ENCODE measurements at regions not wholly inside any gene's neighbourhood (a gene's known extent, or its start where the extent isn't known, plus 50 kb on each side); places are given as distances from the start of the nearest gene placed in this dataset.

GRCh38 chr6:23224540-23224939 lies 655.2 kb downstream of the HDGFL1 start:
- H3K36me3 ChIP-seq (ENCODE audit: control insufficient read depth, insufficient read depth, low read length): no peaks in the 10 kb centered on the region
- no peaks in the 10 kb centered on the region for H3K9me3 ChIP-seq (ENCODE audit: control insufficient read depth, low read depth, low read length)
- no peak overlapping the region for H3K27ac ChIP-seq (ENCODE audit: low read length)
- no peaks in the 10 kb centered on the region for H3K4me1 ChIP-seq (ENCODE audit: control insufficient read depth, insufficient read depth, low read length)
- 86% methylated on average over 1 of the region's 1 CpG for WGBS (ENCODE audit: insufficient coverage, low lambda C conversion rate)
- DNase-seq: no peak
- H3K4me3 ChIP-seq (ENCODE audit: low read length): no peak overlapping the region
- H3K27me3 ChIP-seq (ENCODE audit: control insufficient read depth, insufficient read depth, low read length): no peaks in the 10 kb centered on the region

- WGBS (ENCODE audit: insufficient coverage, low lambda C conversion rate): no CpG with 5 or more reads among the region's 11 CpGs
- Histone ChIP-seq H3K36me3 (ENCODE audit: control insufficient read depth, insufficient read depth, low read length) (no peaks in the 10 kb centered on the region), H3K9me3 (ENCODE audit: control insufficient read depth, low read depth, low read length) (no peaks in the 10 kb centered on the region), H3K4me3 (ENCODE audit: low read length) (no peak overlapping the region), H3K27ac (ENCODE audit: low read length) (no peak overlapping the region), H3K27me3 (ENCODE audit: control insufficient read depth, insufficient read depth, low read length) (no peaks in the 10 kb centered on the region), H3K4me1 (ENCODE audit: control insufficient read depth, insufficient read depth, low read length) (no peaks in the 10 kb centered on the region)
- DNase-seq: no peak
These were observed 659.2 kb downstream of the HDGFL1 start for GRCh38 chr6:23228439-23229024.

- no peaks in the 10 kb centered on the region for H3K36me3 ChIP-seq (ENCODE audit: control insufficient read depth, insufficient read depth, low read length)
- H3K4me1 ChIP-seq (ENCODE audit: control insufficient read depth, insufficient read depth, low read length): no peaks in the 10 kb centered on the region
- H3K27me3 ChIP-seq (ENCODE audit: control insufficient read depth, insufficient read depth, low read length): no peaks in the 10 kb centered on the region
- no peak overlapping the region for H3K27ac ChIP-seq (ENCODE audit: low read length)
- H3K9me3 ChIP-seq (ENCODE audit: control insufficient read depth, low read depth, low read length): no peaks in the 10 kb centered on the region
- H3K4me3 ChIP-seq (ENCODE audit: low read length): no peak overlapping the region
- DNase-seq: no peak
- 100% methylated on average over 1 of the region's 5 CpGs for WGBS (ENCODE audit: insufficient coverage, low lambda C conversion rate)
These were observed 674.5 kb downstream of the HDGFL1 start for GRCh38 chr6:23243854-23244253.

GRCh38 chr6:23244300-23244699 lies 674.9 kb downstream of the HDGFL1 start:
- Histone ChIP-seq H3K36me3 (ENCODE audit: control insufficient read depth, insufficient read depth, low read length) (no peaks in the 10 kb centered on the region), H3K27me3 (ENCODE audit: control insufficient read depth, insufficient read depth, low read length) (no peaks in the 10 kb centered on the region), H3K27ac (ENCODE audit: low read length) (no peak overlapping the region), H3K4me1 (ENCODE audit: control insufficient read depth, insufficient read depth, low read length) (no peaks in the 10 kb centered on the region), H3K4me3 (ENCODE audit: low read length) (no peak overlapping the region), H3K9me3 (ENCODE audit: control insufficient read depth, low read depth, low read length) (no peaks in the 10 kb centered on the region)
- no peak for DNase-seq

GRCh38 chr6:23245572-23245971 lies 676.2 kb downstream of the HDGFL1 start:
- Histone ChIP-seq H3K36me3 (ENCODE audit: control insufficient read depth, insufficient read depth, low read length) (no peaks in the 10 kb centered on the region), H3K27me3 (ENCODE audit: control insufficient read depth, insufficient read depth, low read length) (no peaks in the 10 kb centered on the region), H3K4me1 (ENCODE audit: control insufficient read depth, insufficient read depth, low read length) (no peaks in the 10 kb centered on the region), H3K9me3 (ENCODE audit: control insufficient read depth, low read depth, low read length) (no peaks in the 10 kb centered on the region), H3K4me3 (ENCODE audit: low read length) (no peak overlapping the region), H3K27ac (ENCODE audit: low read length) (no peak overlapping the region)
- no peak for DNase-seq

- H3K27me3 ChIP-seq (ENCODE audit: control insufficient read depth, insufficient read depth, low read length): no peaks in the 10 kb centered on the region
- no peaks in the 10 kb centered on the region for H3K9me3 ChIP-seq (ENCODE audit: control insufficient read depth, low read depth, low read length)
- no peaks in the 10 kb centered on the region for H3K36me3 ChIP-seq (ENCODE audit: control insufficient read depth, insufficient read depth, low read length)
- H3K4me1 ChIP-seq (ENCODE audit: control insufficient read depth, insufficient read depth, low read length): no peaks in the 10 kb centered on the region
- 96% methylated on average over 3 of the region's 4 CpGs for WGBS (ENCODE audit: insufficient coverage, low lambda C conversion rate)
- no peak overlapping the region for H3K4me3 ChIP-seq (ENCODE audit: low read length)
- H3K27ac ChIP-seq (ENCODE audit: low read length): no peak overlapping the region
- no peak for DNase-seq
These were observed 677.5 kb downstream of the HDGFL1 start for GRCh38 chr6:23246896-23247295.

GRCh38 chr6:23250556-23250955 lies 681.2 kb downstream of the HDGFL1 start:
- Histone ChIP-seq H3K4me1 (ENCODE audit: control insufficient read depth, insufficient read depth, low read length) (no peaks in the 10 kb centered on the region), H3K9me3 (ENCODE audit: control insufficient read depth, low read depth, low read length) (no peaks in the 10 kb centered on the region), H3K36me3 (ENCODE audit: control insufficient read depth, insufficient read depth, low read length) (no peaks in the 10 kb centered on the region), H3K27ac (ENCODE audit: low read length) (no peak overlapping the region), H3K4me3 (ENCODE audit: low read length) (no peak overlapping the region), H3K27me3 (ENCODE audit: control insufficient read depth, insufficient read depth, low read length) (no peaks in the 10 kb centered on the region)
- no peak for DNase-seq
- 88% methylated on average over 1 of the region's 2 CpGs for WGBS (ENCODE audit: insufficient coverage, low lambda C conversion rate)

GRCh38 chr6:23262864-23263263 lies 693.5 kb downstream of the HDGFL1 start:
- Histone ChIP-seq H3K27ac (ENCODE audit: low read length) (no peak overlapping the region), H3K9me3 (ENCODE audit: control insufficient read depth, low read depth, low read length) (no peaks in the 10 kb centered on the region), H3K27me3 (ENCODE audit: control insufficient read depth, insufficient read depth, low read length) (no peaks in the 10 kb centered on the region), H3K4me1 (ENCODE audit: control insufficient read depth, insufficient read depth, low read length) (no peaks in the 10 kb centered on the region), H3K4me3 (ENCODE audit: low read length) (no peak overlapping the region), H3K36me3 (ENCODE audit: control insufficient read depth, insufficient read depth, low read length) (no peaks in the 10 kb centered on the region)
- DNase-seq: no peak
- 100% methylated on average over 1 of the region's 2 CpGs for WGBS (ENCODE audit: insufficient coverage, low lambda C conversion rate)

GRCh38 chr6:23265270-23265669 lies 695.9 kb downstream of the HDGFL1 start:
- 96% methylated on average over 4 of the region's 7 CpGs for WGBS (ENCODE audit: insufficient coverage, low lambda C conversion rate)
- Histone ChIP-seq H3K27ac (ENCODE audit: low read length) (no peak overlapping the region), H3K36me3 (ENCODE audit: control insufficient read depth, insufficient read depth, low read length) (no peaks in the 10 kb centered on the region), H3K4me1 (ENCODE audit: control insufficient read depth, insufficient read depth, low read length) (no peaks in the 10 kb centered on the region), H3K27me3 (ENCODE audit: control insufficient read depth, insufficient read depth, low read length) (no peaks in the 10 kb centered on the region), H3K4me3 (ENCODE audit: low read length) (no peak overlapping the region), H3K9me3 (ENCODE audit: control insufficient read depth, low read depth, low read length) (no peaks in the 10 kb centered on the region)
- DNase-seq: no peak

GRCh38 chr6:23266536-23266935 lies 697.2 kb downstream of the HDGFL1 start:
- WGBS (ENCODE audit: insufficient coverage, low lambda C conversion rate): 100% methylated on average over 1 of the region's 7 CpGs
- no peak overlapping the region for H3K4me3 ChIP-seq (ENCODE audit: low read length)
- DNase-seq: no peak
- no peaks in the 10 kb centered on the region for H3K9me3 ChIP-seq (ENCODE audit: control insufficient read depth, low read depth, low read length)
- H3K27ac ChIP-seq (ENCODE audit: low read length): no peak overlapping the region
- no peaks in the 10 kb centered on the region for H3K27me3 ChIP-seq (ENCODE audit: control insufficient read depth, insufficient read depth, low read length)
- no peaks in the 10 kb centered on the region for H3K36me3 ChIP-seq (ENCODE audit: control insufficient read depth, insufficient read depth, low read length)
- no peaks in the 10 kb centered on the region for H3K4me1 ChIP-seq (ENCODE audit: control insufficient read depth, insufficient read depth, low read length)

GRCh38 chr6:23267651-23268050 lies 698.3 kb downstream of the HDGFL1 start:
- Histone ChIP-seq H3K27me3 (ENCODE audit: control insufficient read depth, insufficient read depth, low read length) (no peaks in the 10 kb centered on the region), H3K36me3 (ENCODE audit: control insufficient read depth, insufficient read depth, low read length) (no peaks in the 10 kb centered on the region), H3K4me3 (ENCODE audit: low read length) (no peak overlapping the region), H3K27ac (ENCODE audit: low read length) (no peak overlapping the region), H3K9me3 (ENCODE audit: control insufficient read depth, low read depth, low read length) (no peaks in the 10 kb centered on the region), H3K4me1 (ENCODE audit: control insufficient read depth, insufficient read depth, low read length) (no peaks in the 10 kb centered on the region)
- no CpG with 5 or more reads among the region's 2 CpGs for WGBS (ENCODE audit: insufficient coverage, low lambda C conversion rate)
- no peak for DNase-seq

Data from large intestine (tissue), 3 donors.